H1 (cell line): ENCODE measurements at regions not wholly inside any gene's neighbourhood (a gene's known extent, or its start where the extent isn't known, plus 50 kb on each side); places are given as distances from the start of the nearest gene placed in this dataset.

Experiments used
- CTCF ChIA-PET: fragments of 300-600 bp; sonication (Branson Sonifier 250); formaldehyde crosslinking; loops from one replicate; lab custom pipeline; 2021; ENCODE audit not compliant: partially characterized antibody; lab: Charles Lee
- POLR2A ChIA-PET: fragments of 300-600 bp; sonication (Branson Sonifier 250); formaldehyde crosslinking; loops from one replicate; lab custom pipeline; 2021; ENCODE audit warnings: inconsistent platforms; ENCODE audit not compliant: partially characterized antibody; lab: Charles Lee
- DNase-seq, 2 experiments: peaks; one replicate each; pipeline versions ENCODE4 v3.0.0 to v3.0.0-alpha.2; 2010 to 2022; ENCODE audit warnings: low spot score in 2 of 2, low read depth in 1 of 2, mixed read lengths in 1 of 2
- FAIRE-seq: peaks from 2 replicates; lab custom pipeline; 2011; peaks lifted over from hg19 to GRCh38; lab: Jason Lieb, UNC
- H2AFZ ChIP-seq: 2 replicates; pipeline ENCODE4 v1.8.1; 2012; ENCODE audit warnings: low read length, inconsistent platforms
- H2AK5ac ChIP-seq: 2 replicates; pipeline ENCODE4 v1.6.1; 2013; ENCODE audit warnings: low read depth, low read length
- H2BK120ac ChIP-seq: replicated peaks from 2 replicates; pipeline ENCODE3; 2013; ENCODE audit warnings: low read depth, low read length, inconsistent platforms
- H2BK12ac ChIP-seq: 2 replicates; pipeline ENCODE4 v1.6.1; 2013; ENCODE audit warnings: low read depth, low read length
- H2BK15ac ChIP-seq: 2 replicates; pipeline ENCODE4 v1.6.1; 2013; ENCODE audit warnings: low read length
- H2BK20ac ChIP-seq: 2 replicates; pipeline ENCODE4 v1.6.1; 2013; ENCODE audit warnings: low read length
- H2BK5ac ChIP-seq: 2 replicates; pipeline ENCODE4 v1.6.1; 2013; ENCODE audit warnings: low read depth, low read length
- H3K14ac ChIP-seq: 2 replicates; pipeline ENCODE4 v1.6.1; 2013; ENCODE audit warnings: inconsistent platforms; ENCODE audit not compliant: insufficient read length
- H3K18ac ChIP-seq: 2 replicates; pipeline ENCODE4 v1.6.1; 2013; ENCODE audit warnings: low read length; ENCODE audit errors: extremely low read depth
- H3K23ac ChIP-seq: 2 replicates; pipeline ENCODE4 v1.6.1; 2013; ENCODE audit warnings: inconsistent platforms; ENCODE audit not compliant: insufficient read length
- H3K23me2 ChIP-seq: 2 replicates; pipeline ENCODE4 v1.6.1; 2013; ENCODE audit warnings: low read depth, low read length
- H3K27ac ChIP-seq: 2 replicates; pipeline ENCODE4 v1.6.1; 2011; ENCODE audit warnings: low read depth, low read length, inconsistent platforms
- H3K27me3 ChIP-seq, 4 experiments: replicated peaks in 1 of 4; 1 replicate in 1 of 4; 2 replicates in 3 of 4; pipeline versions ENCODE4 v1.6.1 to v1.8.1; 2011 to 2013; ENCODE audit warnings: low read length in 3 of 4, mild to moderate bottlenecking in 3 of 4, inconsistent platforms in 2 of 4, mixed read lengths in 2 of 4, moderate library complexity in 1 of 4; ENCODE audit not compliant: control insufficient read depth in 3 of 4, insufficient read depth in 3 of 4; ENCODE audit errors: extremely low read depth in 1 of 4
- H3K36me3 ChIP-seq, 4 experiments: 2 replicates each; pipeline versions ENCODE4 v1.6.1 to v1.8.1; 2011 to 2013; ENCODE audit warnings: mild to moderate bottlenecking in 4 of 4, low read length in 3 of 4, moderate library complexity in 2 of 4, control low read depth in 1 of 4, inconsistent platforms in 1 of 4; ENCODE audit not compliant: insufficient read depth in 4 of 4, control insufficient read depth in 2 of 4
- H3K4ac ChIP-seq: replicated peaks from 2 replicates; pipeline ENCODE3; 2013; ENCODE audit warnings: low read length, low read depth, mixed read lengths, inconsistent platforms; ENCODE audit not compliant: insufficient read length
- H3K4me1 ChIP-seq, 4 experiments: replicated peaks in 1 of 4; 1 replicate in 1 of 4; 2 replicates in 3 of 4; pipeline versions ENCODE4 v1.6.1 to v1.8.1; 2011 to 2013; ENCODE audit warnings: low read length in 3 of 4, inconsistent platforms in 2 of 4, mixed read lengths in 1 of 4; ENCODE audit not compliant: insufficient read depth in 4 of 4, control insufficient read depth in 3 of 4
- H3K4me2 ChIP-seq, 2 experiments: 2 replicates each; pipeline versions ENCODE4 v1.6.1 to v1.8.1; 2011 to 2013; ENCODE audit warnings: low read depth in 2 of 2, low read length in 2 of 2, control low read depth in 1 of 2, inconsistent platforms in 1 of 2, mild to moderate bottlenecking in 1 of 2; ENCODE audit not compliant: insufficient read depth in 1 of 2
- H3K4me3 ChIP-seq, 4 experiments: fragments of 200-600, 300-600 bp in 1 of 4; sonication (generic), shearing (Covaris generic), sonication (Bioruptor Twin) in 1 of 4; 2 replicates each; pipeline versions ENCODE4 v1.5.1 to v1.8.1; 2011 to 2016; ENCODE audit warnings: low read length in 4 of 4, low read depth in 3 of 4, control low read depth in 2 of 4, inconsistent platforms in 2 of 4, mild to moderate bottlenecking in 2 of 4, mixed read lengths in 1 of 4, moderate library complexity in 1 of 4; ENCODE audit not compliant: insufficient read depth in 2 of 4; ENCODE audit errors: extremely low read depth in 1 of 4
- H3K56ac ChIP-seq: replicated peaks from 2 replicates; pipeline ENCODE3; 2013; ENCODE audit warnings: low read depth, mild to moderate bottlenecking, mixed read lengths, low read length, inconsistent platforms; ENCODE audit not compliant: insufficient read length
- H3K79me1 ChIP-seq: 2 replicates; pipeline ENCODE4 v1.6.1; 2013; ENCODE audit warnings: low read depth, low read length, control low read depth
- H3K79me2 ChIP-seq, 2 experiments: 2 replicates each; pipeline versions ENCODE4 v1.6.1 to v1.8.1; 2012 to 2013; ENCODE audit warnings: low read length in 2 of 2, mild to moderate bottlenecking in 2 of 2, inconsistent platforms in 1 of 2; ENCODE audit not compliant: insufficient read depth in 2 of 2, control insufficient read depth in 1 of 2
- H3K9ac ChIP-seq, 4 experiments: replicated peaks in 1 of 4; 1 replicate in 1 of 4; 2 replicates in 3 of 4; pipeline versions ENCODE4 v1.6.1 to v1.8.1; 2011 to 2013; ENCODE audit warnings: low read depth in 3 of 4, low read length in 3 of 4, control low read depth in 2 of 4, mild to moderate bottlenecking in 2 of 4, moderate library complexity in 2 of 4, inconsistent platforms in 1 of 4; ENCODE audit errors: extremely low read depth in 1 of 4
- H3K9me3 ChIP-seq, 2 experiments: 2 replicates each; pipeline versions ENCODE4 v1.6.1 to v1.8.1; 2012 to 2013; ENCODE audit warnings: mild to moderate bottlenecking in 2 of 2, moderate library complexity in 2 of 2, control low read depth in 1 of 2, inconsistent platforms in 1 of 2, low read depth in 1 of 2, low read length in 1 of 2, mixed read lengths in 1 of 2; ENCODE audit not compliant: insufficient read depth in 2 of 2
- H4K20me1 ChIP-seq, 2 experiments: replicated peaks in 1 of 2; 2 replicates each; pipeline versions ENCODE3 to v1.8.1; 2011 to 2013; ENCODE audit warnings: inconsistent platforms in 2 of 2, low read length in 2 of 2, mild to moderate bottlenecking in 1 of 2; ENCODE audit not compliant: insufficient read depth in 2 of 2, control insufficient read depth in 1 of 2
- H4K5ac ChIP-seq: 2 replicates; pipeline ENCODE4 v1.6.1; 2013; ENCODE audit warnings: low read length, low read depth, mixed read lengths, inconsistent platforms; ENCODE audit not compliant: insufficient read length
- H4K8ac ChIP-seq: 2 replicates; pipeline ENCODE4 v1.8.0; 2013; ENCODE audit warnings: mild to moderate bottlenecking, moderate library complexity, low read length, inconsistent platforms; ENCODE audit not compliant: insufficient read depth; ENCODE audit errors: extremely low read depth
- H4K91ac ChIP-seq: replicated peaks from 2 replicates; pipeline ENCODE3; 2013; ENCODE audit warnings: low read length, mixed read lengths, inconsistent platforms; ENCODE audit not compliant: insufficient read length
- KDM5A ChIP-seq: fragments of 200-600 bp; IDR thresholded peaks from 2 replicates; pipeline ENCODE4 v1.7.1; 2012; ENCODE audit warnings: mild to moderate bottlenecking, low read length, inconsistent platforms, mixed read lengths
- MAX ChIP-seq: IDR thresholded peaks from 2 replicates; pipeline ENCODE4 v1.6.1; 2012; ENCODE audit warnings: inconsistent platforms
- RAD21 ChIP-seq, 2 experiments: IDR thresholded peaks in 1 of 2; conservative IDR thresholded peaks in 1 of 2; 2 replicates each; pipeline ENCODE4 v1.6.1; 2011; ENCODE audit warnings: low read depth in 2 of 2, low read length in 2 of 2, improper control_type of control experiment in 1 of 2, inconsistent platforms in 1 of 2, mild to moderate bottlenecking in 1 of 2, moderate library complexity in 1 of 2
- SIN3A ChIP-seq, 2 experiments: IDR thresholded peaks in 1 of 2; conservative IDR thresholded peaks in 1 of 2; 2 replicates each; pipeline ENCODE4 v1.6.1; 2011 to 2012; ENCODE audit warnings: low read length in 2 of 2, improper control_type of control experiment in 1 of 2, low read depth in 1 of 2, mild to moderate bottlenecking in 1 of 2
- SP4 ChIP-seq: IDR thresholded peaks from 2 replicates; pipeline ENCODE4 v1.6.1; 2012; ENCODE audit warnings: low read length, inconsistent platforms
- TAF1 ChIP-seq: IDR thresholded peaks from 2 replicates; pipeline ENCODE4 v1.6.1; 2011; ENCODE audit warnings: mild to moderate bottlenecking, low read depth, low read length
- TAF7 ChIP-seq: optimal IDR thresholded peaks from 2 replicates; pipeline ENCODE3; 2011; ENCODE audit warnings: low read depth, mild to moderate bottlenecking, inconsistent platforms, low read length, moderate library complexity, borderline replicate concordance
- TBP ChIP-seq: IDR thresholded peaks from 2 replicates; pipeline ENCODE4 v1.6.1; 2011; ENCODE audit warnings: low read depth, low read length, improper control_type of control experiment
- ZNF274 ChIP-seq: IDR thresholded peaks from 2 replicates; pipeline ENCODE4 v1.7.0; 2012; ENCODE audit warnings: low read length, borderline replicate concordance; ENCODE audit errors: extremely low read depth
- WGBS, 2 experiments: shearing (Covaris generic) in 1 of 2; methylation state at CpG; one replicate each; pipeline versions ENCODE4 v1.1.6 to v1.1.7; 2013 to 2015; ENCODE audit warnings: low lambda C conversion rate in 2 of 2, mixed read lengths in 2 of 2, inconsistent platforms in 1 of 2, low coverage in 1 of 2, missing lambda C conversion rate in 1 of 2; ENCODE audit not compliant: insufficient replicate concordance in 2 of 2, insufficient coverage in 1 of 2, insufficient read length in 1 of 2; ENCODE audit errors: extremely low coverage in 1 of 2, missing lambda C conversion rate in 1 of 2; 5-methylcytosine and 5-hydroxymethylcytosine counted together

DNA sequence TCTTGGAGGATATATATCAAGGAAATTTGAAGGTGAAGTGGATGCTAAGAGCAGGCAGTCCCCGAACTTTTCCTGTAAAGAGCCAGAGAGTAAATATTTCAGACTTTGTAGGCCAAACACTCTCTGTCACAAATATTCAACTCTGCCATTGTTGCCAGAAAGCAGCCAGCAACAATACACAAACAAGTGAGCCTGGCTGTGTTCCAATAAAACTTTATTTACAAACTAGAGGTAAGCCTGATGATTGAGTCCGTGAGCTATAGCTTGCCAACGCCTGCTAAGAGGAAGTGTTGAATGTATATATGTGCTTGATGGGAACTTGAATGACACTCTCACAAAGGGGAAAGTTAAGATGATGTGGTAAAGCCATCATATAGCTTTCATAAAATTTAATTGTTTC is 166.0 kb upstream of the PLN start:
- Histone ChIP-seq H3K4me2 (no peak overlapping the region), H3K27ac (no peak overlapping the region), H3K4ac (no peak overlapping the region), H3K56ac (no peak overlapping the region), H2BK15ac (no peak overlapping the region), H4K91ac (no peak overlapping the region), H2AK5ac (no peak overlapping the region), H3K27me3 (no peaks in the 10 kb centered on the region), H2AFZ (no peak overlapping the region), H3K9ac (no peak overlapping the region), H2BK5ac (no peak overlapping the region), H3K23ac (no peak overlapping the region), H3K79me2 (no peaks in the 10 kb centered on the region), H2BK20ac (no peak overlapping the region), H2BK120ac (no peak overlapping the region), H4K8ac (no peak overlapping the region), H2BK12ac (no peak overlapping the region), H3K79me1 (no peaks in the 10 kb centered on the region), H4K5ac (no peak overlapping the region), H3K18ac (no peak overlapping the region), H3K4me3 (no peak overlapping the region), H3K4me1 (peaks cover 0 to 7% (median 4%) of the 10 kb centered on the region in 4 experiments; a peak in 5 of 7 replicates), H3K14ac (no peak overlapping the region), H4K20me1 (no peaks in the 10 kb centered on the region), H3K9me3 (no peaks in the 10 kb centered on the region), H3K36me3 (no peaks in the 10 kb centered on the region), H3K23me2 (no peaks in the 10 kb centered on the region)
- 90% methylated on average over 3 of the region's 3 CpGs; no CpG with 5 or more reads in 1 of the 2 experiments for WGBS, 2 experiments
- ChIA-PET CTCF (interaction anchor here (0.6 to 1.0 kb wide), 4 partner anchors 12 to 168 kb away, joined by 3 to 4 read pairs (median 4); no protein-coding TSS in a partner anchor), POLR2A (no interaction called here)
- DNase-seq, result no peak
- FAIRE-seq, result no peak
- TF ChIP-seq RAD21 (IDR thresholded peaks at IDR 0.05 in 1 of 2, conservative IDR thresholded peaks at IDR 0.05 in 1 of 2; ENCODE audit: low read depth in 2 of 2, low read length in 2 of 2) (no peak), KDM5A (no peak), SP4 (no peak), TBP (no peak), ZNF274 (no peak), TAF1 (no peak), MAX (no peak), SIN3A (conservative IDR thresholded peaks at IDR 0.05 in 1 of 2, IDR thresholded peaks at IDR 0.05 in 1 of 2; ENCODE audit: low read depth in 1 of 2, low read length in 2 of 2) (no peak), TAF7 (no peak)
